Fibroblast of lung (primary cell): ENCODE measurements at regions not wholly inside any gene's neighbourhood (a gene's known extent, or its start where the extent isn't known, plus 50 kb on each side); places are given as distances from the start of the nearest gene placed in this dataset.

Experiments used
- DNase-seq, 2 donors: peaks; one replicate each; pipeline versions ENCODE4 v3.0.0 to v3.0.0-alpha.2; 2010; ENCODE audit warnings: low read depth in 2 of 2
- H2AFZ ChIP-seq: 2 replicates; pipeline ENCODE4 v1.5.1; 2012; ENCODE audit warnings: low read length, control low read depth, inconsistent platforms
- H3K27ac ChIP-seq: 2 replicates; pipeline ENCODE4 v1.5.1; 2011; ENCODE audit warnings: low read length, control low read depth; ENCODE audit not compliant: insufficient read depth
- H3K27me3 ChIP-seq: 2 replicates; pipeline ENCODE4 v1.5.1; 2011; ENCODE audit warnings: mild to moderate bottlenecking, low read length; ENCODE audit not compliant: control insufficient read depth, insufficient read depth
- H3K36me3 ChIP-seq: 2 replicates; pipeline ENCODE4 v1.5.1; 2011; ENCODE audit warnings: low read length; ENCODE audit not compliant: control insufficient read depth, insufficient read depth
- H3K4me1 ChIP-seq: 2 replicates; pipeline ENCODE4 v1.5.1; 2011; ENCODE audit warnings: low read length; ENCODE audit not compliant: control insufficient read depth, insufficient read depth; ENCODE audit errors: extremely low read depth
- H3K4me2 ChIP-seq: 2 replicates; pipeline ENCODE4 v1.5.1; 2011; ENCODE audit warnings: low read length, control low read depth; ENCODE audit not compliant: insufficient read depth; ENCODE audit errors: extremely low read depth
- H3K4me3 ChIP-seq, 4 experiments: fragments of 200-600 bp in 1 of 4; sonication (generic) in 1 of 4; replicated peaks in 1 of 4; 2 replicates each; pipeline ENCODE4 v1.5.1; 2011 to 2016; ENCODE audit warnings: low read length in 4 of 4, low read depth in 3 of 4, mild to moderate bottlenecking in 3 of 4, control low read depth in 2 of 4, inconsistent platforms in 1 of 4, mixed read lengths in 1 of 4; ENCODE audit not compliant: insufficient read depth in 1 of 4; ENCODE audit errors: control extremely low read depth in 1 of 4
- H3K79me2 ChIP-seq: 2 replicates; pipeline ENCODE4 v1.5.1; 2012; ENCODE audit warnings: mild to moderate bottlenecking, low read length, inconsistent platforms; ENCODE audit not compliant: control insufficient read depth, insufficient read depth
- H3K9ac ChIP-seq: 2 replicates; pipeline ENCODE4 v1.5.1; 2011; ENCODE audit warnings: mild to moderate bottlenecking, low read length, control low read depth; ENCODE audit not compliant: insufficient read depth
- H3K9me3 ChIP-seq: 2 replicates; pipeline ENCODE4 v1.5.1; 2012; ENCODE audit warnings: low read depth, low read length; ENCODE audit not compliant: control insufficient read depth, insufficient read depth
- H4K20me1 ChIP-seq: 2 replicates; pipeline ENCODE4 v1.5.1; 2011; ENCODE audit warnings: low read length; ENCODE audit not compliant: control insufficient read depth, insufficient read depth; ENCODE audit errors: extremely low read depth
- CTCF ChIP-seq, 2 donors: IDR thresholded peaks in 1 of 2; conservative IDR thresholded peaks in 1 of 2; 1 replicate in 1 of 2; 2 replicates in 1 of 2; pipeline ENCODE4 v1.5.1; 2011 to 2012; ENCODE audit warnings: low read length in 2 of 2, control low read depth in 1 of 2, inconsistent platforms in 1 of 2, low read depth in 1 of 2, mild to moderate bottlenecking in 1 of 2
- EZH2 ChIP-seq: IDR thresholded peaks from 2 replicates; pipeline ENCODE4 v1.5.1; 2012; ENCODE audit warnings: low read length, control low read depth, mild to moderate bottlenecking; ENCODE audit errors: missing control alignments

- Histone ChIP-seq H3K9ac (no peak overlapping the region), H4K20me1 (no peaks in the 10 kb centered on the region), H3K27ac (no peak overlapping the region), H3K27me3 (no peaks in the 10 kb centered on the region), H3K36me3 (no peaks in the 10 kb centered on the region), H3K4me3 (no peak overlapping the region), H3K9me3 (no peaks in the 10 kb centered on the region), H3K4me2 (no peak overlapping the region), H3K4me1 (no peaks in the 10 kb centered on the region), H2AFZ (no peak overlapping the region), H3K79me2 (no peaks in the 10 kb centered on the region)
- TF ChIP-seq EZH2, result no peak
- no peak for TF ChIP-seq CTCF (conservative IDR thresholded peaks at IDR 0.05 in 1 of 2, IDR thresholded peaks at IDR 0.05 in 1 of 2; ENCODE audit: low read depth in 1 of 2, low read length in 2 of 2)
- DNase-seq, result no peak
These were observed 155.5 kb upstream of the CACNA1E start for GRCh38 chr1:181327796-181328195.

- Histone ChIP-seq H2AFZ (no peak overlapping the region), H4K20me1 (no peaks in the 10 kb centered on the region), H3K36me3 (no peaks in the 10 kb centered on the region), H3K4me1 (no peaks in the 10 kb centered on the region), H3K4me2 (no peak overlapping the region), H3K27me3 (no peaks in the 10 kb centered on the region), H3K4me3 (no peak overlapping the region), H3K9ac (no peak overlapping the region), H3K9me3 (no peaks in the 10 kb centered on the region), H3K79me2 (no peaks in the 10 kb centered on the region), H3K27ac (no peak overlapping the region)
- TF ChIP-seq CTCF (conservative IDR thresholded peaks at IDR 0.05 in 1 of 2, IDR thresholded peaks at IDR 0.05 in 1 of 2; ENCODE audit: low read depth in 1 of 2, low read length in 2 of 2) (no peak), EZH2 (no peak)
- DNase-seq, result no peak
These were observed 148.6 kb upstream of the CACNA1E start for GRCh38 chr1:181334724-181335123.

- Histone ChIP-seq H3K27ac (no peak overlapping the region), H3K4me2 (no peak overlapping the region), H3K36me3 (no peaks in the 10 kb centered on the region), H3K79me2 (no peaks in the 10 kb centered on the region), H3K4me3 (no peak overlapping the region), H3K9me3 (no peaks in the 10 kb centered on the region), H2AFZ (no peak overlapping the region), H3K4me1 (no peaks in the 10 kb centered on the region), H4K20me1 (no peaks in the 10 kb centered on the region), H3K27me3 (no peaks in the 10 kb centered on the region), H3K9ac (no peak overlapping the region)
- TF ChIP-seq CTCF (conservative IDR thresholded peaks at IDR 0.05 in 1 of 2, IDR thresholded peaks at IDR 0.05 in 1 of 2; ENCODE audit: low read depth in 1 of 2, low read length in 2 of 2) (no peak), EZH2 (no peak)
- no peak for DNase-seq
These were observed 147.7 kb upstream of the CACNA1E start for GRCh38 chr1:181335631-181336030.
